Left lung (tissue), 4 donors: ENCODE measurements at regions not wholly inside any gene's neighbourhood (a gene's known extent, or its start where the extent isn't known, plus 50 kb on each side); places are given as distances from the start of the nearest gene placed in this dataset.

Experiments used
- ATAC-seq: fragments of 200-7000 bp; cut with Tn5 transposase; one replicate; pipeline ENCODE4 v1.9.1; 2020; ENCODE audit warnings: moderate library complexity
- DNase-seq, 4 donors: peaks; one replicate each; pipeline ENCODE4 v3.0.0-alpha.2; 2013 to 2020
- H3K27ac ChIP-seq, 2 donors: fragments of 200-600 bp; sonication (generic) in 1 of 2; one replicate each; pipeline versions ENCODE4 v1.5.0 to v1.8.0; 2020 to 2021
- H3K27me3 ChIP-seq, 2 donors: fragments of 200-600 bp; sonication (generic) in 1 of 2; one replicate each; pipeline versions ENCODE4 v1.5.0 to v1.8.0; 2020 to 2021
- H3K36me3 ChIP-seq, 2 donors: fragments of 200-600 bp; sonication (generic) in 1 of 2; one replicate each; pipeline versions ENCODE4 v1.5.0 to v1.8.0; 2020 to 2021
- H3K4me1 ChIP-seq, 2 donors: fragments of 200-600 bp; one replicate each; pipeline ENCODE4 v1.8.0; 2021
- H3K4me3 ChIP-seq, 2 donors: fragments of 200-600 bp; sonication (generic) in 1 of 2; one replicate each; pipeline versions ENCODE4 v1.5.0 to v1.8.0; 2020 to 2021; ENCODE audit warnings: mild to moderate bottlenecking in 1 of 2
- H3K9me3 ChIP-seq, 2 donors: fragments of 200-600 bp; sonication (generic) in 1 of 2; one replicate each; pipeline versions ENCODE4 v1.5.0 to v1.8.0; 2020 to 2021
- CTCF ChIP-seq, 2 donors: fragments of 200-600 bp; sonication (generic) in 1 of 2; IDR thresholded peaks; one replicate each; pipeline versions ENCODE4 v1.5.0 to v1.8.0; 2021; ENCODE audit warnings: antibody characterized with exemption in 2 of 2
- intact Hi-C, 2 donors: fragments of 100-400 bp; cut with DNase I; formaldehyde crosslinking; loops; one replicate each; pipeline versions ENCODE4 v1.11.2 to v1.14.2; 2022
- donor health status: DM: no; HTN: yes; CAD: no.
- donor health status: DM: no; HTN: no; CAD: no.

GRCh38 chr21:35651196-35651595 is 409.1 kb downstream of the SETD4 start:
- no peaks in the 10 kb centered on the region for H3K4me1 ChIP-seq
- no peaks in the 10 kb centered on the region for H3K27me3 ChIP-seq
- no peak for DNase-seq
- intact Hi-C loops = no loop called here
- no peaks in the 10 kb centered on the region for H3K36me3 ChIP-seq
- no peak overlapping the region for H3K4me3 ChIP-seq
- no peak for ATAC-seq
- no peak for TF ChIP-seq CTCF (IDR thresholded peaks at IDR 0.05)
- no peak overlapping the region for H3K27ac ChIP-seq
- no peaks in the 10 kb centered on the region for H3K9me3 ChIP-seq

GRCh38 chr21:35649186-35649585 is 411.1 kb downstream of the SETD4 start:
- Histone ChIP-seq H3K9me3 (no peaks in the 10 kb centered on the region), H3K27ac (no peak overlapping the region), H3K27me3 (no peaks in the 10 kb centered on the region), H3K36me3 (no peaks in the 10 kb centered on the region), H3K4me1 (no peaks in the 10 kb centered on the region), H3K4me3 (no peak overlapping the region)
- no peak for TF ChIP-seq CTCF (IDR thresholded peaks at IDR 0.05)
- DNase-seq = no peak
- peak; percentile 21 for ATAC-seq
- intact Hi-C loops = no loop called here

GRCh38 chr21:35648512-35648911 is 411.8 kb downstream of the SETD4 start:
- Histone ChIP-seq H3K4me3 (no peak overlapping the region), H3K27ac (no peak overlapping the region), H3K9me3 (no peaks in the 10 kb centered on the region), H3K36me3 (no peaks in the 10 kb centered on the region), H3K27me3 (no peaks in the 10 kb centered on the region), H3K4me1 (no peaks in the 10 kb centered on the region)
- ATAC-seq = no peak
- TF ChIP-seq CTCF (IDR thresholded peaks at IDR 0.05) = no peak
- intact Hi-C loops = no loop called here
- DNase-seq = no peak

- TF ChIP-seq CTCF (IDR thresholded peaks at IDR 0.05) = no peak
- Histone ChIP-seq H3K36me3 (no peaks in the 10 kb centered on the region), H3K27me3 (no peaks in the 10 kb centered on the region), H3K9me3 (no peaks in the 10 kb centered on the region), H3K4me3 (no peak overlapping the region), H3K27ac (no peak overlapping the region), H3K4me1 (no peaks in the 10 kb centered on the region)
- no peak for ATAC-seq
- no peak for DNase-seq
- intact Hi-C loops = no loop called here
Observed at GRCh38 chr21:35646606-35647005, 413.7 kb downstream of the SETD4 start.

- DNase-seq (no peak), ATAC-seq (no peak)
- intact Hi-C loops = no loop called here
- Histone ChIP-seq H3K4me1 (no peaks in the 10 kb centered on the region), H3K9me3 (no peaks in the 10 kb centered on the region), H3K27ac (no peak overlapping the region), H3K27me3 (no peaks in the 10 kb centered on the region), H3K36me3 (no peaks in the 10 kb centered on the region), H3K4me3 (no peak overlapping the region)
- TF ChIP-seq CTCF (IDR thresholded peaks at IDR 0.05) = no peak
Observed at GRCh38 chr21:35645991-35646390, 414.3 kb downstream of the SETD4 start.
